ENCODE measurements at regions not wholly inside any gene's neighbourhood (a gene's known extent, or its start where the extent isn't known, plus 50 kb on each side); places are given as distances from the start of the nearest gene placed in this dataset.
"Not testable (repeated sequence)": the region's sequence is repeated elsewhere in the genome, so short reads cannot be mapped to it uniquely, and the experiment has no call there.

DNA sequence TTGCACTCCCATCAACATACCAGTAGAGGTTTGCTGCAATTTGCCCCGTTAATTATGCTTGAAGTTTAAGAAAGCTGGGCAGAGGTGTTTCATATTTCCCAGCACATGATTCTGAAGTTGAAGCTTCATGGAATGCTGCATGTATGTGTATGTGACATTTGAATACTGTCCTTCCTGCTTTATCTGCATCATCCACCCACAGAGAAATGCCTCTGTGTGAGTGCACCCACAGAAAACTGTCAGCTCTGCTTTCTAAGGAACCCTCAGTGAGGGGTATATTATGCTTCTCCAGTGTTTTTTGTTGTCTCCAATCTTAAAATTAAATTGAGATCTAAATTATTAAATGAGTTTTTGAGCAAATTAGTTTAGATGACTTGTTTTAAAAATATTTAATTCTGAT is 358.1 kb upstream of the PIK3R1 start:
- no peaks in the 10 kb centered on the region for H3K4me1 ChIP-seq (ENCODE audit: control insufficient read depth, insufficient read depth, low read length)
- no peaks in the 10 kb centered on the region for H3K9me3 ChIP-seq (ENCODE audit: control insufficient read depth, insufficient read depth, low read length)
- no peaks in the 10 kb centered on the region for H3K36me3 ChIP-seq (ENCODE audit: control insufficient read depth, insufficient read depth, low read length)
- H3K27ac ChIP-seq (ENCODE audit: low read depth, low read length), result no peak overlapping the region
- DNase-seq (ENCODE audit: low read depth in 4 of 6, low spot score in 6 of 6), result no peak
- no peaks in the 10 kb centered on the region for H3K27me3 ChIP-seq (ENCODE audit: control insufficient read depth, insufficient read depth, low read length)
- no CpG with 5 or more reads among the region's 1 CpG for WGBS (ENCODE audit: insufficient coverage)
- H3K4me3 ChIP-seq (ENCODE audit: low read depth, low read length), result no peak overlapping the region

DNA sequence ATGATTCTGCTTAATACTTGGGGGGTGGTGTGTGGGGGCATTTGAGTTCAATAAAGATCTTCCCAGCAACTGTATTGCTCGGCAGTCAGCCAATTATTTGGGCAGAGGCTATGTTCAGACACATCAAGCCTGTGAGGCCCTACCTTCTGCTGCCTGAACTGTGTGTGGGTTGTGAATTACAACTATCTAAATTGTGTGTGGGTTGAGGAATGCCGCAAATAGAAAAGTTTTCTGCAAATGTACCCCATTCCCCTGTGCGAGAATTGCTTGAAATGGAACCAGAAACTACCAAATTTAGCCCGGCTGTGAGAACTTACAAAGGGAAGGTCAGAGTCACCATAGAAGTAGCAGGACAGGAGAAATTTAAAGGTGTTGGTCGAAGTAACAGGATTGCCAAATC is 360.0 kb upstream of the PIK3R1 start:
- no CpG with 5 or more reads among the region's 5 CpGs for WGBS (ENCODE audit: insufficient coverage)
- H3K27ac ChIP-seq (ENCODE audit: low read depth, low read length), result no peak overlapping the region
- no peaks in the 10 kb centered on the region for H3K9me3 ChIP-seq (ENCODE audit: control insufficient read depth, insufficient read depth, low read length)
- H3K27me3 ChIP-seq (ENCODE audit: control insufficient read depth, insufficient read depth, low read length), result no peaks in the 10 kb centered on the region
- no peaks in the 10 kb centered on the region for H3K4me1 ChIP-seq (ENCODE audit: control insufficient read depth, insufficient read depth, low read length)
- no peak for DNase-seq (ENCODE audit: low read depth in 4 of 6, low spot score in 6 of 6)
- H3K36me3 ChIP-seq (ENCODE audit: control insufficient read depth, insufficient read depth, low read length), result no peaks in the 10 kb centered on the region
- no peak overlapping the region for H3K4me3 ChIP-seq (ENCODE audit: low read depth, low read length)

DNA sequence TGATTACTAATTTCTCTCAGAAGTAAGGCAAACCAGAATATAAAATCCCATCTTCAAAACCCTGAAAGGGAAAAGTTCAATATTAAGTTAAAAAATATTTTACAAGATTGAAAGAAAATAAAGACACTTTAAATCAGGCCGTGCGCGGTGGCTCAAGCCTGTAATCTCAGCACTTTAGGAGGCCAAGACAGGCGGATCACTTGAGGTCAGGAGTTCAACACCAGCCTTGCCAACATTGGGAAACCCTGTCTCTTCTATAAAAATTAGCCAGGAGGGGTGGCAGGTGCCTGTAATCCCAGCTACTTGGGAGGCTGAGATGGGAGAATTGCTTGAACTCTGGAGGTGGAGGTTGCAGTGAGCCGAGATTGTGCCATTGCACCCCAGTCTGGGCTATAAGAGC is 364.6 kb upstream of the PIK3R1 start:
- not testable (repeated sequence) for H3K9me3 ChIP-seq (ENCODE audit: control insufficient read depth, insufficient read depth, low read length); H3K36me3 ChIP-seq (ENCODE audit: control insufficient read depth, insufficient read depth, low read length); DNase-seq (ENCODE audit: low read depth in 4 of 6, low spot score in 6 of 6); H3K27me3 ChIP-seq (ENCODE audit: control insufficient read depth, insufficient read depth, low read length); H3K4me3 ChIP-seq (ENCODE audit: low read depth, low read length); H3K4me1 ChIP-seq (ENCODE audit: control insufficient read depth, insufficient read depth, low read length); H3K27ac ChIP-seq (ENCODE audit: low read depth, low read length)
- WGBS (ENCODE audit: insufficient coverage), result no CpG with 5 or more reads among the region's 5 CpGs

DNA sequence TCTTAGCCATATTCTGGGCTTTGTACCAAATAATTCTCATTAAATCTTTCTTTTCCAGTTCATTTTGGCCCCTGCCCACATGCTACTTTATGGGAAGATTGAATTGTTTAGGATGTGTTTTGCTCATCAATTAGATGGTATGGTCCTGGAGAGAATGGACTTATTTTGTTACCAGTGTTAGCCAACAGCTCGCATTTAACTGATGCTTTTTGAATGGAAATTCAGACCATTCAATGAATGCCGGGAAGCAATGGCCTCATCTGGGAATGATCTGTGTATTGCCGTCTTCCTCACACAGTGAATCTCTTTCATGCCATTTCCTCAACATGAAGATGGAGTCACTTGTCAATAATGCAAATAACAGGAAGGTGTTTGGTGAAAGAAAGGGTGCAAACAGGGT is 370.6 kb upstream of the PIK3R1 start:
- no peaks in the 10 kb centered on the region for H3K36me3 ChIP-seq (ENCODE audit: control insufficient read depth, insufficient read depth, low read length)
- no peaks in the 10 kb centered on the region for H3K27me3 ChIP-seq (ENCODE audit: control insufficient read depth, insufficient read depth, low read length)
- H3K4me3 ChIP-seq (ENCODE audit: low read depth, low read length), result no peak overlapping the region
- H3K9me3 ChIP-seq (ENCODE audit: control insufficient read depth, insufficient read depth, low read length), result no peaks in the 10 kb centered on the region
- no peaks in the 10 kb centered on the region for H3K4me1 ChIP-seq (ENCODE audit: control insufficient read depth, insufficient read depth, low read length)
- no peak overlapping the region for H3K27ac ChIP-seq (ENCODE audit: low read depth, low read length)
- 31% methylated on average over 2 of the region's 3 CpGs for WGBS (ENCODE audit: insufficient coverage)
- DNase-seq (ENCODE audit: low read depth in 4 of 6, low spot score in 6 of 6), result no peak

DNA sequence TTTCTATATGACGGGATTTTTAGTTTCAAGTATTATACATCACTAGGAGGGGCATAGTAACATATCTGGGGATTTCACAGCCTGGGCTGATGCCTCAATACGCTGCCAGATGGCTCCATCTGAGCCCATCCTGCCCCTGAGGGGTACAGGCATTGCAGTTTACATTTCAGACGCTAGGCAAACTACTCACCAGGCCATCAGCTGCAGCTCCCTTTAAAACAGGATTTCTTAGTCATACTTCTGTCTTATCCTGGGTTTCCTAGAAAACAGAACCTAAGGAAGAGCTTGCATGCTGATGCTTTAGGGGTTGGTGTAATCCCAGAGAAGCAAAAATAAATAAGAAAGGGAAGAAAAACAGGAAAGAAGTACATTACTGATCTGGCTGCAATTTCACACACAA is 372.8 kb upstream of the PIK3R1 start:
- H3K4me1 ChIP-seq (ENCODE audit: control insufficient read depth, insufficient read depth, low read length), result no peaks in the 10 kb centered on the region
- H3K27ac ChIP-seq (ENCODE audit: low read depth, low read length), result no peak overlapping the region
- H3K9me3 ChIP-seq (ENCODE audit: control insufficient read depth, insufficient read depth, low read length), result no peaks in the 10 kb centered on the region
- no peaks in the 10 kb centered on the region for H3K36me3 ChIP-seq (ENCODE audit: control insufficient read depth, insufficient read depth, low read length)
- H3K27me3 ChIP-seq (ENCODE audit: control insufficient read depth, insufficient read depth, low read length), result no peaks in the 10 kb centered on the region
- WGBS (ENCODE audit: insufficient coverage), result 48% methylated on average over 2 of the region's 3 CpGs
- no peak for DNase-seq (ENCODE audit: low read depth in 4 of 6, low spot score in 6 of 6)
- H3K4me3 ChIP-seq (ENCODE audit: low read depth, low read length), result no peak overlapping the region

DNA sequence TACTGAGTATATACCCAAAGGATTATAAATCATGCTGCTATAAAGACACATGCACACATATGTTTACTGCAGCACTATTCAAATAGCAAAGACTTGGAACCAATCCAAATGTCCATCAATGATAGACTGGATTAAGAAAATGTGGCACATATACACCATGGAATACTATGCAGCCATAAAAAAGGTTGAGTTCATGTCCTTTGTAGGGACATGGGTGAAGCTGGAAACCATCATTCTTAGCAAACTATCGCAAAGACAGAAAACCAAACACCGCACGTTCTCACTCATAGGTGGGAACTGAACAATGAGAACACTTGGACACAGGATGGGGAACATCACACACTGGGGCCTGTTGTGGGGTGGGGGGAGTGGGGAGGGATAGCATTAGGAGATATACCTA is 378.3 kb upstream of the PIK3R1 start:
- not testable (repeated sequence) for H3K4me3 ChIP-seq (ENCODE audit: low read depth, low read length); H3K36me3 ChIP-seq (ENCODE audit: control insufficient read depth, insufficient read depth, low read length); H3K4me1 ChIP-seq (ENCODE audit: control insufficient read depth, insufficient read depth, low read length); DNase-seq (ENCODE audit: low read depth in 4 of 6, low spot score in 6 of 6); H3K9me3 ChIP-seq (ENCODE audit: control insufficient read depth, insufficient read depth, low read length); H3K27ac ChIP-seq (ENCODE audit: low read depth, low read length); H3K27me3 ChIP-seq (ENCODE audit: control insufficient read depth, insufficient read depth, low read length)
- no CpG with 5 or more reads among the region's 3 CpGs for WGBS (ENCODE audit: insufficient coverage)

DNA sequence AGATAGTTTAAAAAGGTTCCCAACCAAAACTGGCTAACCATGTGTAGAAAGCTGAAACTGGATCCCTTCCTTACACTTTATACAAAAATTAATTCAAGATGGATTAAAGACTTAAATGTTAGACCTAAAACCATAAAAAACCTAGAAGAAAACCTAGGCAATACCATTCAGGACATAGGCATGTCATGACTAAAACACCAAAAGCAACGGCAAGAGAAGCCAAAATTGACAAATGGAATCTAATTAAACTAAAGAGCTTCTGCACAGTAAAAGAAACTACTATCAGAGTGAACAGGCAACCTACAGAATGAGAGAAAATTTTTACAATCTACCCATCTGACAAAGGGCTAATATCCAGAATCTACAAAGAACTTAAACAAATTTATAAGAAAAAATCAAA is 379.1 kb upstream of the PIK3R1 start:
- WGBS (ENCODE audit: insufficient coverage), result no CpG with 5 or more reads among the region's 1 CpG

DNA sequence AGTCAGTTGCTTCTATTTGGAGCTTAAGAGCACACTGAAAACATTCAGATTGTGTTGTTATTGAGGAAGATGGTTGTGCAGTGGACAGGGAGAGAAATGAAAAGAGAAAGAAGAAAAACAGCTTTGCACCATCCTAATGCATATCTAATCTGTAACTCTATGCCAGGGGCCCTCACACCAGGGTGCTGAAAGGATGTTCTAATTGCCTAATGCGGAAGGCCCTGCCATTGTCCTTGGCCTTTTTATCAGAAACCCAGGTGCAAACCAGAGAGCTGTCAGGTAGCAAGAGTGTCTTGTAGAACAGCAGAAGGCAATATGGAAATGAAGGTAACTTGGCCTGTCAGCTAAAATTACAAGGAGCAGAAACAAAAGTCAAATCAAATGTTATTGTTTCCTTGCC is 384.5 kb upstream of the PIK3R1 start:
- H3K4me3 ChIP-seq (ENCODE audit: low read depth, low read length), result no peak overlapping the region
- H3K27me3 ChIP-seq (ENCODE audit: control insufficient read depth, insufficient read depth, low read length), result no peaks in the 10 kb centered on the region
- no peak for DNase-seq (ENCODE audit: low read depth in 4 of 6, low spot score in 6 of 6)
- no peaks in the 10 kb centered on the region for H3K36me3 ChIP-seq (ENCODE audit: control insufficient read depth, insufficient read depth, low read length)
- no peaks in the 10 kb centered on the region for H3K9me3 ChIP-seq (ENCODE audit: control insufficient read depth, insufficient read depth, low read length)
- H3K4me1 ChIP-seq (ENCODE audit: control insufficient read depth, insufficient read depth, low read length), result no peaks in the 10 kb centered on the region
- no peak overlapping the region for H3K27ac ChIP-seq (ENCODE audit: low read depth, low read length)
- WGBS (ENCODE audit: insufficient coverage), result 79% methylated on average over 1 of the region's 1 CpG

More for the DNA sequence above, 379.1 kb upstream of the PIK3R1 start:
- H3K36me3 ChIP-seq (ENCODE audit: control insufficient read depth, insufficient read depth, low read length); H3K9me3 ChIP-seq (ENCODE audit: control insufficient read depth, insufficient read depth, low read length); DNase-seq (ENCODE audit: low read depth in 4 of 6, low spot score in 6 of 6); H3K27ac ChIP-seq (ENCODE audit: low read depth, low read length); H3K4me1 ChIP-seq (ENCODE audit: control insufficient read depth, insufficient read depth, low read length); H3K4me3 ChIP-seq (ENCODE audit: low read depth, low read length); H3K27me3 ChIP-seq (ENCODE audit: control insufficient read depth, insufficient read depth, low read length): not testable (repeated sequence)

DNA sequence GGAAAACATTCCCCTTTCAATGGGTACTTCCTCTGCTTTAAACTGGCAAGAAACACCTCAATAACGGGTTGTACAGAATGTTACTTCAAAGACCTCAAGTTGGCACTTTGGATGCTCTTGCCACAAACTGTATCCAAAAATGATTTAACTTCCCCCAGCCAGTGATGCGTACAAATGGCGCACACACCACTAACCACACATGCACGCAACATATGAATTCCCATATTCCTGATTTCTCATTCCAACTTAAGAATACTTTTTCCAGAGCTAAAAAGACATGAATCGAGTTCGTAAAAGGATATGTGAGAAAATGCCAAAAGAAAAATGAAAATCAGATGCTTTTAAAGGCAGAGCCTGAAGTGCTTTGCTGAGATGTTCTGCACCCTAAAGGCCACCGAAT is 388.0 kb upstream of the PIK3R1 start:
- no peak for DNase-seq (ENCODE audit: low read depth in 4 of 6, low spot score in 6 of 6)
- no peaks in the 10 kb centered on the region for H3K36me3 ChIP-seq (ENCODE audit: control insufficient read depth, insufficient read depth, low read length)
- WGBS (ENCODE audit: insufficient coverage), result 93% methylated on average over 3 of the region's 7 CpGs
- no peak overlapping the region for H3K4me3 ChIP-seq (ENCODE audit: low read depth, low read length)
- no peak overlapping the region for H3K27ac ChIP-seq (ENCODE audit: low read depth, low read length)
- H3K4me1 ChIP-seq (ENCODE audit: control insufficient read depth, insufficient read depth, low read length), result no peaks in the 10 kb centered on the region
- no peaks in the 10 kb centered on the region for H3K9me3 ChIP-seq (ENCODE audit: control insufficient read depth, insufficient read depth, low read length)
- no peaks in the 10 kb centered on the region for H3K27me3 ChIP-seq (ENCODE audit: control insufficient read depth, insufficient read depth, low read length)

DNA sequence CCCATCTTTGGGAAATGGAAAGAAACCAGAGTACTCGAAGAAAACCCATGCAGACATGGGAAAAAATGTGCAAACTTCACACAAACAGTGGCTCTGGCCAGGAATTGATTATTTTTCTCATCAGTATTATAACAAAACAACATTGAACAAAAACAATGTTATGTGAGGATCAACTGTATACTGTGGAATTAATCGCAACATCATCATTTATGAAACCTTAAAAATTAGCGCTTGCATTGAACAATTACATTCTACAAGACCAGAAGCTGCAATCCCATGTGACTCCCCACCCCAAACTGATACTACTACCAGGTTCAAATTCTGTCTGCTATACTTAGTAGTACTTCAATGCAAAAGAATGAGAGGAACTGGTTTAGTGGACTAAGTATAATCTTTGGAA is 390.7 kb upstream of the PIK3R1 start:
- no peak overlapping the region for H3K27ac ChIP-seq (ENCODE audit: low read depth, low read length)
- no peaks in the 10 kb centered on the region for H3K9me3 ChIP-seq (ENCODE audit: control insufficient read depth, insufficient read depth, low read length)
- WGBS (ENCODE audit: insufficient coverage), result 90% methylated on average over 2 of the region's 3 CpGs

More for the DNA sequence above, 390.7 kb upstream of the PIK3R1 start:
- DNase-seq (ENCODE audit: low read depth in 4 of 6, low spot score in 6 of 6), result no peak
- Histone ChIP-seq H3K36me3 (ENCODE audit: control insufficient read depth, insufficient read depth, low read length) (no peaks in the 10 kb centered on the region), H3K27me3 (ENCODE audit: control insufficient read depth, insufficient read depth, low read length) (no peaks in the 10 kb centered on the region), H3K4me1 (ENCODE audit: control insufficient read depth, insufficient read depth, low read length) (no peaks in the 10 kb centered on the region), H3K4me3 (ENCODE audit: low read depth, low read length) (no peak overlapping the region)

Data from spinal cord (tissue), 9 donors.